Gastrocnemius medialis (tissue), 4 donors: ENCODE measurements at regions not wholly inside any gene's neighbourhood (a gene's known extent, or its start where the extent isn't known, plus 50 kb on each side); places are given as distances from the start of the nearest gene placed in this dataset.

Source experiments
- POLR2A ChIP-seq, 2 donors: fragments of 450-650 bp; IDR thresholded peaks; one replicate each; pipeline ENCODE4 v1.6.1; 2017; ENCODE audit warnings: antibody characterized with exemption in 2 of 2, mild to moderate bottlenecking in 2 of 2, moderate library complexity in 2 of 2
- TF ChIP-seq, protein P1 (sequence below), 5 experiments: fragments of 450-650 bp in 3 of 5; fragments of 200-600 bp in 2 of 5; sonication (generic) in 2 of 5; IDR thresholded peaks in 4 of 5; conservative IDR thresholded peaks in 1 of 5; 1 replicate in 4 of 5; 2 replicates in 1 of 5; pipeline ENCODE4 v1.5.1; 2016 to 2019; ENCODE audit warnings: antibody characterized with exemption in 5 of 5, mild to moderate bottlenecking in 3 of 5, moderate library complexity in 3 of 5

DNA sequence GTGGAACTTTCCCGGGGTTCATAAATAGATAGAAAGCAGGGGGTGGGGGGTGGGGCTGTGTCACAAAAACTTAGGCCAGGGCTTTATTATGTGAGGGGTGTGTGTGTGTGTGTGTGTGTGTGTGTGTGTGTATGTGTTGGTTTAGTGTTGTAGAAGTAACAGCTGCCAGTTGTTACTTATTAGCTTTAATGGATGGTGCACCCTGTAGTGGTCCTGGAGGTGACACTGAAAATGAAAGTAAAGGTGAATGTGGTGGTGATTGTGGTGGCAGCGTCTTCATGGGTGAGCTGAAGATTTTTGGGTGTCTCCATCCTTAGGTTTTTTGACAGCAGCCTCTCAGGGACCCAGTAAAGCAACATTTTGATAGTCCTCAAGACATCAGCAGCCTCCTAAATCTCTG lies 449.9 kb downstream of the PDCD6IP start:
- TF ChIP-seq POLR2A (IDR thresholded peaks at IDR 0.05), result no peak
- TF ChIP-seq, protein P1, sequence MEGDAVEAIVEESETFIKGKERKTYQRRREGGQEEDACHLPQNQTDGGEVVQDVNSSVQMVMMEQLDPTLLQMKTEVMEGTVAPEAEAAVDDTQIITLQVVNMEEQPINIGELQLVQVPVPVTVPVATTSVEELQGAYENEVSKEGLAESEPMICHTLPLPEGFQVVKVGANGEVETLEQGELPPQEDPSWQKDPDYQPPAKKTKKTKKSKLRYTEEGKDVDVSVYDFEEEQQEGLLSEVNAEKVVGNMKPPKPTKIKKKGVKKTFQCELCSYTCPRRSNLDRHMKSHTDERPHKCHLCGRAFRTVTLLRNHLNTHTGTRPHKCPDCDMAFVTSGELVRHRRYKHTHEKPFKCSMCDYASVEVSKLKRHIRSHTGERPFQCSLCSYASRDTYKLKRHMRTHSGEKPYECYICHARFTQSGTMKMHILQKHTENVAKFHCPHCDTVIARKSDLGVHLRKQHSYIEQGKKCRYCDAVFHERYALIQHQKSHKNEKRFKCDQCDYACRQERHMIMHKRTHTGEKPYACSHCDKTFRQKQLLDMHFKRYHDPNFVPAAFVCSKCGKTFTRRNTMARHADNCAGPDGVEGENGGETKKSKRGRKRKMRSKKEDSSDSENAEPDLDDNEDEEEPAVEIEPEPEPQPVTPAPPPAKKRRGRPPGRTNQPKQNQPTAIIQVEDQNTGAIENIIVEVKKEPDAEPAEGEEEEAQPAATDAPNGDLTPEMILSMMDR (IDR thresholded peaks at IDR 0.05 in 4 of 5, conservative IDR thresholded peaks at IDR 0.05 in 1 of 5), result no peak
